ENCODE measurements at regions not wholly inside any gene's neighbourhood (a gene's known extent, or its start where the extent isn't known, plus 50 kb on each side); places are given as distances from the start of the nearest gene placed in this dataset.
A peak's percentile ranks its signal among the peaks of the same experiment; 100 is the strongest.

DNA sequence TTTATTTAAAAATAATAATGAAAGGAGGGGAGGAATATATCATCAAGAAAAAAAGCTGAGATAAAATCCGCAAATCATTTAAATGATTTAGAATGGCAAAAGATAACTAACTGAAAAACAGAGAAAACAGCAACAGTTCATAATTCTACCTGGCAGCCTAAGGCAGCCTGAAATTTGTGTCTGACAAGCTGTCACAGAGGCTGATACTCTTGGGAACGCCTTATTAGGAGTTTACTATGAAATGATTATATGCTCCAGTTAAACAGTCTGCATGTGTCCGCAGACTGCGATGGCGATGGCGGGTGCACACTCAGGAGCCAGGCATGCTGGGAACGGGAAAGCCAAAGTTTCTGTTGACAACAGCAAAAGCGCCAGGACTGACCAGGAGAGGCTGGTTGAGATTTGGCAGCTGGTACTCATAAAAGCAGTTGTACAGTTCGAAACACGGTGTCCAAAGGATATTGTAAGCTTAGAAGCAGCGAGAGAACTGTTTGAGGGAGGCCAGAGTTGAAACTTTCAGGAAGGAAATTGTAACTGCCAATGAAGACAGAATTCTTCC lies 172.9 kb upstream of the MPPED2 start:
- Histone ChIP-seq H3K36me3 (no peaks in the 10 kb centered on the region), H3K27me3 (no peaks in the 10 kb centered on the region), H3K27ac (no peak overlapping the region), H3K4me3 (no peak overlapping the region), H3K9me3 (peaks cover 0 to 13% of the 10 kb centered on the region in 2 donors), H3K4me1 (no peaks in the 10 kb centered on the region)
- DNase-seq (peak in 1 of 4 donors; percentile 7), ATAC-seq (no peak)
- TF ChIP-seq CTCF (IDR thresholded peaks at IDR 0.05): no peak
- intact Hi-C loops (cut with DNase I): no loop called here

- no peak for DNase-seq
- Histone ChIP-seq H3K4me1 (no peaks in the 10 kb centered on the region), H3K36me3 (no peaks in the 10 kb centered on the region), H3K27ac (no peak overlapping the region), H3K27me3 (no peaks in the 10 kb centered on the region), H3K4me3 (no peak overlapping the region), H3K9me3 (peaks cover 0 to 13% of the 10 kb centered on the region in 2 donors)
- intact Hi-C loops (cut with DNase I): no loop called here
- no peak for TF ChIP-seq CTCF (IDR thresholded peaks at IDR 0.05)
- ATAC-seq: no peak
Observed at GRCh38 chr11:30758518-30758917, 172.4 kb upstream of the MPPED2 start.

GRCh38 chr11:30758012-30758411 lies 171.9 kb upstream of the MPPED2 start:
- Histone ChIP-seq H3K4me1 (no peaks in the 10 kb centered on the region), H3K27me3 (no peaks in the 10 kb centered on the region), H3K9me3 (peaks cover 0 to 13% of the 10 kb centered on the region in 2 donors), H3K36me3 (no peaks in the 10 kb centered on the region), H3K4me3 (no peak overlapping the region), H3K27ac (no peak overlapping the region)
- intact Hi-C loops (cut with DNase I): no loop called here
- no peak for DNase-seq
- ATAC-seq: no peak
- TF ChIP-seq CTCF (IDR thresholded peaks at IDR 0.05): no peak

DNA sequence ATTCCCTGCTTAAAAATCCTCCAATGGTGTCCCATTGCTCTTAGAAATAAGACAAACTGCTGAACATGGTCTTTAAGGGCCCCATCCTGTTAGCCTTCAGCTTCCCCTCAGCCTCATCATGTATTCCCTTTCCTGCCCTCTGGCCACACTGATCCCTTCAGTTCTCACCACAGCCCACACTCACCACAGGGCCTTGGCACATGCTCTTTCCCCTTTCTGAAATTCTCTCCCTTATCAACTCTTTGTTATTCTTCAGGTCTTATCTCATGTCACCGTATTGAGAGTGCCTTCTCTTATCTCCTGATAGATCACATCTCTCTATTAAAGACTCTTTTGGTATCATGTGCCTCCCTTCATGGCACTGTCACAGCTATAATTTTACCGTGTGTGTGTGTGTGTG lies 167.8 kb upstream of the MPPED2 start:
- Histone ChIP-seq H3K4me1 (no peaks in the 10 kb centered on the region), H3K27me3 (no peaks in the 10 kb centered on the region), H3K9me3 (no peaks in the 10 kb centered on the region), H3K27ac (no peak overlapping the region), H3K36me3 (no peaks in the 10 kb centered on the region), H3K4me3 (no peak overlapping the region)
- intact Hi-C loops (cut with DNase I): no loop called here
- no peak for DNase-seq
- no peak for ATAC-seq
- no peak for TF ChIP-seq CTCF (IDR thresholded peaks at IDR 0.05)

DNA sequence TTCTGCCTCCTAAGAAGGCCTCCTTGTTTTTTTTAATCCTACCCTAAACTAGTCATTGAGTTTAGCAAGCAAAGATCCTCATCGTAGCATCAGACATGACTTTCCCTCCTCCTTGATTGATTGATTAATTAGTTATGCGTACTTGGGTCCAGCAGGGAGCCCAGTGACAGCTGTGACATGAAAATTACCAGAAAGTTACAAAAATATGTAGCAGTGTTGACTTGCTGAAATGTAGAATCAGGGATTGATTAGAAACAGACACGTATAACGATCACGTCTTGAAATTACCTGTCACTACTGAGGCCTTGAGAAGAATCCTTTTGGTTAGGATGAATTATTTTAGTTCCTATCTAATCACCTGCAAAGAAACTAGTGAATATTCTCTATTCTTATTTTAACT lies 167.4 kb upstream of the MPPED2 start:
- DNase-seq: no peak
- Histone ChIP-seq H3K27me3 (no peaks in the 10 kb centered on the region), H3K4me1 (no peaks in the 10 kb centered on the region), H3K9me3 (no peaks in the 10 kb centered on the region), H3K27ac (no peak overlapping the region), H3K4me3 (no peak overlapping the region), H3K36me3 (no peaks in the 10 kb centered on the region)
- intact Hi-C loops (cut with DNase I): no loop called here
- no peak for ATAC-seq
- no peak for TF ChIP-seq CTCF (IDR thresholded peaks at IDR 0.05)

Measured in left lung (tissue), 4 donors.